AG20443 (cell line): ENCODE measurements at regions not wholly inside any gene's neighbourhood (a gene's known extent, or its start where the extent isn't known, plus 50 kb on each side); places are given as distances from the start of the nearest gene placed in this dataset.

Experiments used
- DNase-seq: peaks from one replicate; pipeline ENCODE4 v3.0.0; 2012; ENCODE audit warnings: low spot score, mixed read lengths

DNA sequence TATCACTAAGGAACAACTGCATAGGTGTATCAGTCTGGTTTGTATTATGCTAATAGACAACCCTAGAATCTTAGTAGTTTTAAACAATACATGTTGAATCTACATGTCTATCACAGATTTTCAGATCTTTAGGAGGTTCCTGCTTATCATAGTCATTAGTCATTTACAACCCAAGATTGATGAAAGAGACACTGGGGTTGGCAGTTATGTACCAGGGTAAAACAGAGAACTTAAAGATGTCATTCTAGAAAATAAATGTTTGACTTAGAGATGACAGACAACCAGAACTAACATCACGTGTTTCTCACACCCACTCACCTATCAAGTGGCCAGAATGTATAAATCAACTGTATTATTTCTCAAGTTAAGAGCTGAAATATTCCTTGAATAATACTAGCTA, 181.9 kb downstream of the PABPC4L start:
- DNase-seq: no peak

DNA sequence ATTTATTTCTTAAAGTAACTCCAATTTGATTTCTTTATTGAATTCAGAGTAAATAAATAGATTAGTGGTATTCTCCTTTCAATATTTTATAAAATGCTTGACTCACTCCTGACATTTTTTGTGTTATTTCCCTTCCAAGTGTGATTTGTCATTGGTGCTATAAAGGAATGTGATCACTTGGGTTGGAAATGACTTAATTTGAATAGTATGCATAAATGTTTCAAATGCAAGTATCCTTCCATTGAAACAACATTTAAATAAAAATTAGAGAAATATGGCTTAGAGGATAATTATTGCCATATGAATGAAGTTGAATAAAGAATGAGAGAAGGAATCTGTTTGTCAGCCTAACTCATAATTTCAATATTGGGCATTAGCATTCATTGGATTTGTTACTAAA, 182.7 kb downstream of the PABPC4L start:
- no peak for DNase-seq

DNA sequence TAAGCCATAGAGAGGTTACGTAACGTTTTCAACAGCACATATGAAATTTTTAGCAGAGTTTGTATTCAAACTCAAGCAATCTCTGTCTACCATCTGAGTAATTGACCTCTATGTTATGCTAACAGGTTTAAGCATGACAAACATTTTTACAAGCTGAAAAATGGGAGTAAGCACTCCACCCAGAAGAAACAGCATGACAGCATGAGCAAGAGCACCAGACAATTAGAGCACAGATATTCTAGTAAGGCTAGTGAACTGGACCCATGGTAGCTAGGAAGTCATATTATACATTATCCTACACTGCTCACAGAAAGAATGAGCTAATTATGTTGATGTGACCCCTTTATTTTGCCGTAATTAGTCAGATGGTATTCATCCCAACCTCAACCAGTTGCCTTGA, 200.5 kb downstream of the PABPC4L start:
- no peak for DNase-seq

DNA sequence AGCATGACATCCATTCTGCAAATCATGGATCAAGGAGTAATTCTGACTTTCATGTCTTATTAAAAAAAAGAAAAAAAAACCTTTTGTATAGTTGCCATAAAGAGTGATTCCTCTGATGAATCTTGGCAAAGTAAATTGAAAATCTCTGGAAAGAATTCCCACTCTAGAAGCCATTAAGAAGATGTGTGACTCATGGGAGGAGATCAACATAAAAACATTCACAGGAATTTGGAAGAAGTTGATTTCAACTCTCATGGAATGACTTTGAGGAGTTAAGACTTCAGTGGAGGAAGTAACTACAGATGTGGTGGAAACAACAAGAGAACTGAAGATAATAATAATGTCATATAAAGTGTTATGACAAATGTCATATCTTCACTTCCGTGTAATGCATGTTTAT, 204.2 kb downstream of the PABPC4L start:
- DNase-seq: no peak

DNA sequence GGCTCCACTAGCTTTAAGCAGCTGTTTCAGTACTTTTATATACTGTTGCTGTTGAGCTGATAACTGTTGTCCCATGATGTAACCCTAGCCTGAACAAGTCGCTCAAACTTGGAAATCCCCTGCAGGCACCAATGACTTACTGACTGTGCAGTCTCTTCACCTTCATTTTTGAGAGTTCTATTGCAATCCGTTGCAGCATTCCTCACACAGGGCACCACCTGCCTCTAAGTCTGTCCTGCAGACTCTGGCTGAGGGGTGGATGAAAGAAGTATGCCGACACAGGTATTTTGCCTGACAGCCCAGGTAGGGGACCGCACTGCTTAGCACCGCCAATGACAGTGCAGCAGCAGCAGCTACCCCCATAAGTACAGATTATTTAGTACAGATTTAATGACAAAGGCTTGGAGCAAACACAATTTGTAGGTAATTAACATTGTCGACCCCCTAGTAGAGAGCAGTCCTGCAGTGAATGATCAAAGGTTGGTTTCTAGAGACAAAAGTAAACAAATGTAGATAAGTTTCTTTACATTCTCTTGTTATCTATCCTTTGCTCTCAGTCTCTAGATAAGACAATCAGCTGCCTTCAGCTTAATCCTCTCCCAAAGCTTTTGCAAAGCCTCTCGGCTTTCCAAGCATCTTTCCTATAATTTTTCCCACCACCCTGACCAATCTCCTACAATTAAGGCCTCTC, 205.0 kb downstream of the PABPC4L start:
- DNase-seq: no peak

DNA sequence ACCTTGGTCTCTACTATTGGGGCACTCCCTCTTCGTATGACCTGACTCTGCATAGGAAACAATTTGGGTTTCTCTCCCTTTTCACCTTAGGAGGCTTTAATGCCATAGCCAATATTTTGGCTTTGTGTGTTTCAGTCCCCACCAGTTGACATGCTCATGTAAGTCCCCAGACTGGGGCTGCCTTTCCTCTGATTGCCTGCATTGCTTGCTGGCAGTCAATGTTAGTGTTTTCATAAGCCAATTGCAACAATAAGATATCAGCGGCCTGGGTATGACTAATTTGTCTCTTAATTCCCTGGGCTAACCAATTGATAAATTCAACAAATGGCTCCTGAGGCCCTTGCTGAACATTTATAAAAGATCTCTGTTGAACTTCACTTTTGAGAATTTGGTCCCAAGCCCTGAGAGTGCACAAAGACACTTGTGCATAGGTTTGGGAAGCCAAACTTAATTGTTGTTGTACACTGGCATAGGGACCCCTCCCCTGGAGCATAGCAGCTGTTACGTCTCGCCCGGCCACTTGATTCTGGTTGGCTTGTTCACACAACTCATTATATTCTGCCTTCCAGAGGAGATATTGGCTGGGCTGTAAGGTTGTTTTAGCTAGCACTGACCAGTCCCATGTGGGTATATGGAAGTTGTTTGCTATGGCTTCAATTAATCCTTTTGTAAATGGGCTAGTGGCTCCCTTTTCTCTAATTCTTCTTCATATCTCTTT, 206.2 kb downstream of the PABPC4L start:
- DNase-seq: no peak

DNA sequence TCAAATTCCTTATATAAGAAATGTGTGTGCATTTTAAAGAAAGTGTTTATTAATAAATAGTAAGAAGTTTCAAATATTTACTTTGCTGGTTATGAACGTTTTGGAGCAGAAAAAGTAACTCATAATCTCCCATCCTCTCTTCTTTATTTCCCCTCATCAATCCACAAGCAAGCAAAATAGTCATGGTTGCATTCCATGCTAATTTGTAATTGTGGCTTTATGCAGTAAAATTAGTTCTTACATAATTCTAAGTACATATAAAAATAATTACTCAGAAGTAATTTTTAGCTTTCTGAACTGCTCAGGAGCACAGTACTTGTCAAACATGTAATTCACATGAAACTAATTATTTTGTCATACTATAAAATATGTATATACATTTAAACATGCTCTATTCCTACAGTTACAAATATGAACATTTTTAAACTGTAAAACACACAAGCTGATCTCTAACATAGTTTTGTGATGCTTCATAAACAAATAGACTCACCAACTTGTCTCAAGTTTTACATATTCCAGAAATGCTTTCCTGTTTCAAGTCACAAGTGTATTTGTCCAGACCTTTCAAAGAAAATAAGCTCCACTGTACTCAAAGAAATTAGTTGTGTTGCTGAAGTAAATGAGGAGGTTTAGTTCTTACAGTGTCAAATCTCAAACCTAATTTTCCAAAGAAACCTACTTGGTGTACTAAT, 218.9 kb downstream of the PABPC4L start:
- DNase-seq: no peak

DNA sequence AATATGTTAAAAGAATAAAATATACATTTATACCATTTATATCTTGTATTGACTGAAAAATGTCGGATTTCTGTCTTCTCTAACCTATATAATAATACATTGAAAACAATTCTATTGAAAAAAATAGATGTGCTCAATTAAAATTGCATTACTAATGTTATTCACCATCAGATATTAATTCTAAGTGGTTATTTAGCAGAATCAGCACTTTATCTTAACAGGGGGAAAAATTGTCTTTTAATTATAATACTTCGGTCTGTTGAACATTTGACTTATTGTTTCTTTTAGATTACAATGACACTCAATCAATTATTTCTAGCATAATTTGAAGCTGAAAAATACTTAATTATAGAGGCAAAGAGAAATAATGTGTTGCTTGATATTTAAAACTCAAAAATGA, 220.3 kb downstream of the PABPC4L start:
- no peak for DNase-seq

DNA sequence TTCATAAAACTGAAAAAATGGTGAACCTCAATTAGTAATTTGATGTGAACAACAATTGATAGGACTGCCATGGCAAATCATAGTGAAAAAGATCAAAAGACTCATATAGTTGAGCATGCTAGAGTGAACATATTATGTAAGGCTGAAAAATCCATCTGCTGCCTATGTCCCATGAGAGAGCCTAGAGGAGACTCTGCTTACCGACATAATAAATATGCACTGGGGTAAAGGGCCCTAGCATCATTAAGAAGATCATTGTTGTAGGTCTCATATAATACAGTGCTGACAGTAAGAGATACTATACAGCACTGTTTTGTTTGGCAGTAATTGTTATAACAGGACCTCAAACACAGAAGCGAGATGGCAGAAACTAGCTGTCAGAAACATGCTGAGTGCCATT, 229.0 kb downstream of the PABPC4L start:
- no peak for DNase-seq

DNA sequence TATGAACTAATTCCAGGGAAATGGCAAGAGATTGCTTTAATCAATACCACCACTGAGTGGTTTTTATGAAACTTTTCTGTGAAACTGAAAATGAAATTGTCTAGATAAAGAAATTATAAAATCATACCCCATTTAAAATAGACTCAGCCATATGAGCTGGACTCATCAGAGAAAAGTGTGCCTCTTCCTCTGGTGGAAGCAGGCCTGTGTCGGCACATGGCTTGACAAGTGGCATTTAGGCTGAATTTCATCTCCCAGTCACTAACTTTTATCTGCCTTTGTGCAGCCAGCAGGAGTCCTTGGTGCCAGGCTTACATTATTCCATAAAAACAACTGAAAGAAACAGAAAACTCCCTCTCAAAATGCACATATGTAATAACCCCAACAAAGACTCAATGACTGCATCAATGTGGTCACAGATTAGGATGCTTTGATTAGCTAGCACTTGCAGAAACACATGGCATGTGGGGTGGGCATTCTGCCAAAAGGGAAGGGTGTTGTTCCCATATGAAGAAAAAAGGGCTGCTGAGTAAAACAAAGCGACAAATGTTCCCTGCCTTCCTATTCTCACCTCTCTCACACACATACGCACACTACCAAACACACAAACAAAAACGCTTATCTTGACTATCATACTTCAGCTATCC, 232.3 kb downstream of the PABPC4L start:
- no peak for DNase-seq

DNA sequence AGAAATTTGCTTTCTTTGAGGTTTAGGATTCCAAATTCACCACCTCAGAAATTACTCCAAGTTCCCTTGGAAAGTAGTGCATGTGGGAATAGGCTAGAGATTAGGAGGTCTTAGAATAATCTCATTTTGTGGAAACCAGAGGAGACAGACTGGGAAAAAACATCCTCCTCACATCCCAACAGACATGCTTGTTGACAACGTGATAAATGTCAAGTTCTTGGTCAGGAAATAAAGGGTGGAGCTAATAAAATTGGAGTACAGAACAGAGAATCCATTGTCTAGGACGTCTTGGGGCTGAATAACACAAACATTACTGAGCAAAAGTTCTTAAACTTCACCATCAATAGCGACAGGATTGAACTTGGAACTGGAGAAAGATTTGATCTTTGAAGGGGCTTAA, 233.4 kb downstream of the PABPC4L start:
- no peak for DNase-seq

DNA sequence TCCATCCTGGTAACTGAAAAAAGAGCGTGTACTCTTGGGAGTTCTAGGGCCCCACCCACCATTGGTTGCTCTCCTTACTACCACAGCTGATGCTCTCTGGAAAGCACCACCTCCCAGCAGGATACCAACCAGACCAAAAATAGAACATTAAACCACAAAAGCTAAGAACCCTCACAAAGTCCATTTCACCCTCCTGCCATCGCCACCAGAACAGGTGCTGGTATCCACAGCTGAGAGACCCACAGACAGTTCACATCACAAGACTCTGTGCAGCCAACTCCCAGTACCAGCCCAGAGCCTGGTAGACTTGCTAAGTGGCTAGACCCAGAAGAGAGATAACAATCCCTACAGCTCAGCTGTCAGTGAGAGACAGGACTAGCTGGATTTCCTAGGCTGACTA, 240.6 kb downstream of the PABPC4L start:
- DNase-seq: no peak

DNA sequence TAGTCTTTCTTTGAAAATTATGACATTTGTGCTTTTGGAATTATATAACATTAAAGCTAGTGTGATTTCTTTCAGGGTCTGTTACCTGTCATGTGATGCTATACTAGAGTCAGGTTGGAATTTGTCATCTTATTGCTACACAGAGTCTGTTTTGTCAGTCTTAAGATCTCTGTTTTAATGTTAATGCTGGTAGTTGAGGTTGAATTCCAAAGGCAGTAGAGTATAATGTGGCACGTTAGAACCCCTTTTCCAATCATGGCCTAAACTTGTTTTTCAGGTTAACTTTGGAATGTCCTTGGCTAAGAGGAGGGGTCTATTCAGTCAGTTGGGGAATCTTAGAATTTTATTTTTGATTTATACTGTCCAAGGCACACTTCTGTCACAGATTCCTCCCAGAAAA, 258.5 kb downstream of the PABPC4L start:
- DNase-seq: no peak

DNA sequence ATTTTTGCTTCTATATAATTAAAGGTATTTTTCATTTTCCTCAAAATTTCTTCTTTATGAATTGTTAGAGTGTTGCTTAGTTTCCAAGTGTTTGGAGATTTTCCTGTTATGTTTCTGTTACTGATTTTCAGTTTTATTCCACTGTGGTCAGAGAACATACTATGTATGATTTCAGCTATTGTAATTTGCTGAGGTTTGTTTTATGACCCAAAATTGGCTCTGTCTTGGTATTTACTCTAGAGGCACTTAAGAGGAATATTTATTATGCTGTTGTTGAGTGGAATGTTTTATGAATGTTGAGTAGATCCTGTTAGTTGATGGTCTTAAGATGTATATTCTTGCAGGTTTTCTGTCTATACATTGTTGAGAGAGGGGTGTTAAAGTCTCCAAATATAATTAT, 263.5 kb downstream of the PABPC4L start:
- no peak for DNase-seq

DNA sequence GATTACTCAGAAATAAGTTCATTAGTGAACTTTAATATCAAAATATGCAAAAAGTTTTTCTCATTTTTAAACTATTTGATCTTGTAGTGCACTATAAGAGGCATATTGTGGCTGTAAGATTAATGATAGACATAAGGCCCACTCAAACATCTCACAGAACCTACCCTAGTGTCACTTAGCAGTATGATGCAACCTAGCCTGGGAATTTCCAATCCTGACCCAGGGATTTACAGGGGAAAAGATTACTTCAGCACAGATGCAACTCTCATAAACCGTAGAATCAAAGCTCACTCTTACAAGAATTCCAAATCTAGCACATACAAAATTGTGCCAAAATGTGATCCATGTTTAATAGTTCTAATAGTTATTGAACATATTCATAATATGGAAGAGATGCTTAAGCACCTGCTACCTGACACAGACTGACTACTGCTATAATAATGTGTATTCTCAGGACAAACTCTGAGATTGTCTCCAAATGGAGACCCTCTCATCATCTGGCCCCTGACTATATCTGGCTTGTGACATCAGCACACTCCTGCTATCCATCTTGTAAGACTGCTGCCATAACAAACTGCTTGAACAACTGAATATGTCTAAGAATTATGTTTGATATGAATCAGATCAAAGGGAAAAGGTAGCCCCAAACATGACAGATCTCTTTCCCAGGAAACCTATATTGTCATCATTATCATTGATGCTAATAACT, 271.9 kb downstream of the PABPC4L start:
- DNase-seq: no peak

DNA sequence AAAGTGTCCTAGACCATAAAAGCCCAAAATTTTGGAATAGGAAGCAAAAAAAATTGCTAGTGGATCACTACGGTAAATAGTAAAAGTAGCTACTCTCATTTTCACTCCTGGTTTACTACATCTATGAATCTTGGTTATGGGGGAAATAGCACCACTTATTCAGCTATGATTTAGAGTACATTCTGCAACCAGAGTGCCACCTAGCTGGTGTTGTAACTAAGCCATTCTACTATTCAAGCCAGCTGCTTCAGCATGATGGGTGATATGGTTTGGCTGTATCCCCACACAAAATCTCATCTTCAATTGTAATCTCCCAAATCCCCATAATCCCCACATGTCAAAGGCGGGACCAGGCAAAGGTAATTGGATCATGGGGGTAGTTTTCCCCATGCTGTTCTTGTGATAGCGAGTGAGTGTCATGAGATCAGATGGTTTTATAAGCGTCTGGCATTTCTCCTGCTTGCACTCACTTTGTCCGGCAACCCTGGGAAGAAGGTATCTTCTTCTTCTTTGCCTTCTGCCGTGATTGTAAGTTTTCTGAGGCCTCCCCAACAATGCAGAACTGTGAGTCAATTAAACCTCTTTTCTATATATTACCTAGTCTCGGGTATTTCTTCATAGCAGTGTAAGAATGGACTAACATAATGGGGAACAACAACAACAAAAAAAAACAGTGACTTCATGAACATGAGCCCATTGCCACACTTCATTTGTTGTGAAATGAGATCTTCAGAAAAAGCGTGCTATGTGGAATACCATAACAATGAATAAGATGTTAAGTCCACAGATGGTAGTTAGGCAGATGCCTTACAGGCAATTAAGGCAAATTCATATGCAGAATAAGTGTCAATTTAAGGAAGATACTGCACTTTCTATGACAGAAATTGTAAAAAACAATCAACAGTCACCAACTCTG, 280.1 kb downstream of the PABPC4L start:
- DNase-seq: no peak

DNA sequence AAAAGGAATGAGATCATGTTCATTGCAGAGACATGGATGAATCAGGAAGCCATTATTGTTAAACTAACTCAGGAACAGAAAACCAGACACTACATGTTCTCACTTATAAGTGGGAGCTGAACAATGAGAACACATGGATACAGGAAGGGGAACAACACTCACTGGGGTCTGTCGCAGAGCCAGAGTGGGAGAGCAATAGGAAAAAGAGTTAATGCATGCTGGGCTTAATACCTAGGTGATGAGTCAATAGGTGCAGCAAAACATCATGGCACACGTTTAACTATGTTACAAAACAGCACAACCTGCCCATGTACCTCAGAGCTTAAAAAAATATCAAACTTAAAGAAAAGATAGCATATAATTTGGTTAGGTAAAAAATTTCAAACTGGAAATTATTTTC, 281.4 kb downstream of the PABPC4L start:
- DNase-seq: no peak

DNA sequence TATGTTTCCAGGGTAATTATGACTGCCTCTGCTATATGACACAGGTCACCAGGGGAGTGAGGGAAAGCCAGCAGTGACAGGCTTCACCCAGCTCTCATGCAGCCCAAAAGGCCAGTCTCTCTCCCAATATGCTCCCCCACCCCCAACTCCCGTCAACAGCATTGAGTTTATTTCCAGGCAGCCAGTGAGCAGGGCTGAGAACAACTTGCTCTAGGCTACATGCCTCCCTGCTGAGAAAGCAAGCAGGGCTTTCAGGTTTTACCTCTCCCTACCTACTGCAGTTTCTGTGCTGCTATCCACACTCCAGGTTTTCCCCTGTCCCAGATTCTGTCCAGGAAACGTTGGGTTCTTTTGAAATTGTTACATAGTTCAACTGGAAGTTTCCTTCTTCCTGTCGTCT, 291.4 kb downstream of the PABPC4L start:
- DNase-seq: no peak

DNA sequence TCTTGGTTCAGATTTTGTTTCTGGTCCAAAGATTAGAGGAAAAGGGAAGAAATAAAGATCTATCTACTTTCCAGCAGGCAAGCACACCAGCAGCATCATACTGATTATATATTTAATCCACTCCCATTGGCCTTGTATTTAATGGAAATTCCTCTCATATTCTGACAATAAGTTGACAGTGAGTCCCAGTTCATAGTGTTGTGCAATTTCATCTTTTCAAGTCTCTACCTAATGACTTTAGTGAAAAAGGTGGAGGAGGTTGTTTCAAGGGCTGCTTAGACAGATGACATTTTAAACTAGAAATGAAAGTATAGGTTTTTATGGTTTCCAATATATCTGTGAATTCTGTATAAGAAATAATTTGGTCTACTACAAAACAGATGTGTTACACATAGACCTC, 298.6 kb downstream of the PABPC4L start:
- DNase-seq: no peak

DNA sequence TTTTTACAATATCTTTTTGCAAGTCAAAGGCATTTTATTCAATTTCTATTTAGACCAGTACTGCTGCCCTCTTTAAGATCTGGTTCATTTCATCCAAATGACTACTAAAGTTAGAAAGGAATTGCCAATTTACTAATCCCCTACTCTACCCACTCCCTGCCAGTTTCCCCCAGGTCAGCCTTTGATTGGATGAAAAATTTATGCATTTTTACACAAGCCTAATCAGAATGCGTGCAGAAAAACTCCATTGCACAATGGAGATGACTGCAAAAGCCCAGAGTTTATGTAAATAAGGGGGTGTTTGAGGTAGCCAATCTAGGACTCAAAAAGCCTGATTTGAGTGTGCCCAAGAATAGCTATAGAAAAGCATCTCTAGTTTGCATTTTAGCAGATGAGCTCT, 310.6 kb downstream of the PABPC4L start:
- DNase-seq: no peak

DNA sequence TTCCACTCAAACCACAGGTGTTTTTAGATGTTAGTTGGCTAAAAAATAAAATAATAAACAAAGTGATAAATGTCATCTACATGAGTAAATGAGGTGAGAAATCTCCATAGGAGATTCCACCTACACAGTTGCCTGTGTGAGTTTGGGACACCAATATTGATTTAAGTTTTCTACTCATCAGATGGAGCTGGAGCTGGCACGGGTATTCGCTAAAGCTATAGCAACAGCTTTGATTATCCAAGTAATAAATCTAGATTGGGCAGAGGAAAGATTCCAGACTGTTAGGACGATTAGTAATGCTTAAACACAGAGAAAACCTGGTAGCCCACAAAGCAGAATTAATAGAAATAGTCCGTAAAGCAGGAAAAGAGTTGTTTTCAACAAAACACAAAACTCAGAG, 313.9 kb downstream of the PABPC4L start:
- no peak for DNase-seq
